DND-41 (cell line): ENCODE measurements at regions not wholly inside any gene's neighbourhood (a gene's known extent, or its start where the extent isn't known, plus 50 kb on each side); places are given as distances from the start of the nearest gene placed in this dataset.

Experiments used
- CTCF ChIP-seq: IDR thresholded peaks from 2 replicates; pipeline ENCODE4 v1.5.1; 2012; ENCODE audit warnings: borderline replicate concordance, low read length, moderate library complexity, mild to moderate bottlenecking; ENCODE audit not compliant: poor library complexity, severe bottlenecking; ENCODE audit errors: extremely low read depth
- EZH2 ChIP-seq: IDR thresholded peaks from 3 replicates; pipeline ENCODE4 v1.6.1; 2012; ENCODE audit warnings: borderline replicate concordance, low read depth, mild to moderate bottlenecking, moderate library complexity, low read length, inconsistent platforms; ENCODE audit not compliant: severe bottlenecking

DNA sequence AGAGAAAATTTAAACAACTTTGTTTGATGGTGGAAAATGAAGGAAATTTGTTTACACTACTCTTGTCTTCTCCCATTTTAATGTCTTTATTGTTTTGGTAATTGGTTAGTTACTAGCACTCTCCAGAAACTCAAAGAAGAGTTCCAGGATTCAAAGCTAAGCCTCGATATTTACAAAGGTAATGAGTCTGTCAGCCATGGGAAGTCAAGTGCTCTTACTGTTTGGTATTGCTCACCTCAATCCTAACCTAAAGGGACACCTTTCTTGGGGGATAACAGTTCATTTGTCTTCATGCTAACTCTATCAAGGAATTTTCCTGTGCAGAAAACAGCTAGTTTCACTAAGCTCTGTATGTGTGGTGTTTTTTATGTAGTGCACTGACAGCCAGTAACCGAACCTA lies 222.9 kb upstream of the LMO3 start:
- TF ChIP-seq CTCF: no peak
- no peak for TF ChIP-seq EZH2
